Muscle of leg (tissue), 3 donors: ENCODE measurements at regions not wholly inside any gene's neighbourhood (a gene's known extent, or its start where the extent isn't known, plus 50 kb on each side); places are given as distances from the start of the nearest gene placed in this dataset.
"Not testable (repeated sequence)": the region's sequence is repeated elsewhere in the genome, so short reads cannot be mapped to it uniquely, and the experiment has no call there.

Source experiments
- DNase-seq: peaks from one replicate; pipeline ENCODE4 v3.0.0; 2013
- H3K27ac ChIP-seq: one replicate; pipeline ENCODE4 v1.5.1; 2013; ENCODE audit warnings: mild to moderate bottlenecking, low read length, control low read depth
- H3K27me3 ChIP-seq: one replicate; pipeline ENCODE4 v1.6.1; 2013; ENCODE audit warnings: low read length; ENCODE audit not compliant: control insufficient read depth, insufficient read depth
- H3K36me3 ChIP-seq: one replicate; pipeline ENCODE4 v1.6.1; 2013; ENCODE audit warnings: low read length; ENCODE audit not compliant: control insufficient read depth, insufficient read depth
- H3K4me1 ChIP-seq: one replicate; pipeline ENCODE4 v1.6.1; 2013; ENCODE audit warnings: low read length; ENCODE audit not compliant: control insufficient read depth, insufficient read depth
- H3K4me3 ChIP-seq: one replicate; pipeline ENCODE4 v1.5.1; 2013; ENCODE audit warnings: low read length, control low read depth
- H3K9me3 ChIP-seq: replicated peaks from 2 replicates; pipeline ENCODE4 v1.6.1; 2013; ENCODE audit warnings: low read depth, low read length; ENCODE audit not compliant: control insufficient read depth
- WGBS: methylation state at CpG from one replicate; pipeline ENCODE4 v1.1.5; 2013; ENCODE audit warnings: missing lambda C conversion rate; ENCODE audit not compliant: insufficient coverage; 5-methylcytosine and 5-hydroxymethylcytosine counted together

DNA sequence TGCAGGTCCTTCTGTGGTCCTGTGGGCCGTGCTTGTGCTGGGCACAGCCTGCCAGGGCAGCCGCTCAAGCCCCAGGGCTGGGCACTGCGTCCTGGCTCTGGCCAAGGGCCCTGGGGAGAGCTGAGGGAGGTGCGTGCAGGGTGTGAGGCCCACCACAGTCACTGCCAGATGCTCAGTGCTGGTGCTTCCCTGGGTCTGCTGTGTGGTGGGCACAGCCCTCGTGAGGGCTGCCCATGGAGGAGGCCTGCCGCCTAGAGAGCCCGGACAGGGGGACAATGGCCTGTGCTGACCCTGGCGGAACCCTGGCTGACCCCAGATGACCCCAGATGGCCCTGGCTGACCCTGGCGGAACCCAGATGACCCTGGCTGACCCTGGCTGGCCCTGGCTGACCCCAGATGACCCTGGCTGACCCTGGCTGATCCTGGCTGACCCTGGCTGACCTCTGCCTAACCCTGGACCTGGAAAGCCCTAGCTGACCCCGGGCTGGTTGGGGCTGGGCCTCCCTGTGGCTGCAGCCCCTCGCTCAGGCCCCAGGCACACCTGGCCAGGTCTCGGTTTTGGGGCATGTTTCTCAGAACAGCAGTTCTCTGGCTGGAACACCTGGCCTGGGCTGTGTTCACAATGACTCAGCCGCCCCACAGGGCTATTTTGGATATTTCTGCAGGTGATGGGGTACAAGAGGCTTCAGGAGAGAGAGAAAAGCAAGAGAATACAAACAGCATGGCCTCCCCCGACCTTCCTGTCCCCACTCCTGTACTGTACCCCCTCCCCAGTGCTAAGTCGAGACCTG is 55.4 kb downstream of the TMEM121 start:
- no peak for DNase-seq
- Histone ChIP-seq H3K27ac (no peak overlapping the region), H3K9me3 (peaks cover 23% of the 10 kb centered on the region), H3K4me3 (no peak overlapping the region), H3K27me3 (no peaks in the 10 kb centered on the region), H3K36me3 (no peaks in the 10 kb centered on the region), H3K4me1 (no peaks in the 10 kb centered on the region)
- 58% methylated on average over 10 of the region's 15 CpGs for WGBS

DNA sequence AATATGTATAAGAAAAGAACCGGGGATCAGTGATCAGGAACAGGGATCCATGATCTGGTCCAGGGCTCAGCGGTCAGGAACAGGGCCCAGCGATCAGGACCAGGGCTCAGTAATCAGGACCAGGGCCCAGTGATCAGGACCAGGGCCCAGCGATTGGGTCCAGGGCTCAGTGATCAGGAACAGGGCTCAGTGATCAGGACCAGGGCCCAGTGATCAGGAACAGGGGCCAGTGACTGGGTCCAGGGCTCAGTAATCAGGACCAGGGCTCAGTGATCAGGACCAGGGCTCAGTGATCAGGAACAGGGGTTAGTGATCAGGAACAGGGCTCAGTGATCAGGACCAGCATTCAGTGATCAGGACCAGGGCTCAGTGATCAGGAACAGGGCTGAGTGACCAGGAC is 56.3 kb downstream of the TMEM121 start:
- Histone ChIP-seq H3K4me1 (no peaks in the 10 kb centered on the region), H3K27me3 (no peaks in the 10 kb centered on the region), H3K9me3 (peaks cover 18% of the 10 kb centered on the region), H3K4me3 (no peak overlapping the region), H3K36me3 (no peaks in the 10 kb centered on the region), H3K27ac (no peak overlapping the region)
- DNase-seq, result no peak
- 64% methylated on average over 4 of the region's 4 CpGs for WGBS

DNA sequence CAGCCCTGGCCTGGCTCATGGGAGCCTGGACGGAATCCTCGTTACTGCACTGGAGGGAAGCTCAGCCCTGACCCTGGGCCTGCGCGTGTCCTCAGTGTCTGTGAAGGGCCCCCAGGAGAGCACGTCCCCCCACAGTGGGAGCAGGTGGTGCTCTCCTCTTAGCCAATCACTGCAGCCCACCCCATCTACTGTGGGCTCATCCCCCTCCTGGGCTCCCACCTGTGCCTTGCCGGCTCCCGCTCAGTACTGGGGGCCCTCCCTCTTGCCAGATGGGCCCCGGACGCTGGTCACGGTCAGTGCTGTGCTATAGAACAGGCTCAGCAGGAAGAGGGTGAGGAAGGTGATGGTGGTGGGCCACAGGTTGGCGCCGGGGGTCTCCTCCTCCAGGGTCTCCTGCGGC is 57.5 kb downstream of the TMEM121 start:
- H3K4me1 ChIP-seq, DNase-seq, H3K27me3 ChIP-seq, H3K4me3 ChIP-seq, H3K27ac ChIP-seq, H3K36me3 ChIP-seq: not testable (repeated sequence)
- H3K9me3 ChIP-seq, result peaks cover 21% of the 10 kb centered on the region
- no CpG with 5 or more reads among the region's 13 CpGs for WGBS

DNA sequence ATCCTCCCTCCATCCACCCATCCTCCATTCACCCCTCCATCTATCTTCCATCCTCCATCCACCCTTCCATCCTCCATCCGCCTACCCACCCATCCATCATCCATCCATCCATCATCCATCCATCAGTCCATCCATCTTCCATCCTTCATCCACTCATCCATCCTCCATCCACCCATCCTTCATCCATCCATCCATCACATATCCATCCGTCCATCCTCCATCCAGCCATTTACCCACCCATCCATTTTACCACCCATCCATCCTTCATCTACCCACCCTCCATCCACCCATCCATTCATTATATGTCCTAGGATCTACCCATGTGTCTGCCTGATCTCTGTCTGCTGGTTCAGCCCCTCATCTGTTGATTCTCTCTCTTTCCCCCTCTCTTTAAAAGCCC is 58.9 kb downstream of the TMEM121 start:
- H3K36me3 ChIP-seq, DNase-seq, H3K4me3 ChIP-seq, H3K27me3 ChIP-seq, H3K27ac ChIP-seq, H3K4me1 ChIP-seq: not testable (repeated sequence)
- peaks cover 32% of the 10 kb centered on the region for H3K9me3 ChIP-seq
- 88% methylated on average over 2 of the region's 2 CpGs for WGBS

DNA sequence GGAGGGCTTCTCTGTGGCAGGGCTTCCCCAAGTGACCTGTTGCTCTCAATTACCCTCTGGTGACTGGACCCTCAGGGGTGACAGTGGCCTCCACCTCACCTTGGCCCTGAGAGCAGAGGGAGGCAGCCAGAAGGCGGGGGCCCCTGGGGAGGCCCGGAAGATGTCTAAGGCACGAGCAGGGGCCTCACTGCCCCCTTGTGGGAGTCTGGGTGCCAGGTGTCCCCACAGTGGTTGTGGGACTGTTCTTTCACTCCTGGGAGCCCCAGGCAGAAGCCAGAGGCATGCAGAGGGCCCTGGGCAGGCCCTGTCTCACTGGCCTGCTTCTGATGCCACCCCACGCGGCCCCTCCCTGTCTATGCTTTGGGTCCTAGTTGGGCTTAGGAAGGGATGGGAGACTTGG is 59.3 kb downstream of the TMEM121 start:
- H3K27ac ChIP-seq, H3K27me3 ChIP-seq, H3K36me3 ChIP-seq, H3K4me3 ChIP-seq, H3K4me1 ChIP-seq, DNase-seq: not testable (repeated sequence)
- H3K9me3 ChIP-seq, result peaks cover 32% of the 10 kb centered on the region
- 80% methylated on average over 1 of the region's 5 CpGs for WGBS

DNA sequence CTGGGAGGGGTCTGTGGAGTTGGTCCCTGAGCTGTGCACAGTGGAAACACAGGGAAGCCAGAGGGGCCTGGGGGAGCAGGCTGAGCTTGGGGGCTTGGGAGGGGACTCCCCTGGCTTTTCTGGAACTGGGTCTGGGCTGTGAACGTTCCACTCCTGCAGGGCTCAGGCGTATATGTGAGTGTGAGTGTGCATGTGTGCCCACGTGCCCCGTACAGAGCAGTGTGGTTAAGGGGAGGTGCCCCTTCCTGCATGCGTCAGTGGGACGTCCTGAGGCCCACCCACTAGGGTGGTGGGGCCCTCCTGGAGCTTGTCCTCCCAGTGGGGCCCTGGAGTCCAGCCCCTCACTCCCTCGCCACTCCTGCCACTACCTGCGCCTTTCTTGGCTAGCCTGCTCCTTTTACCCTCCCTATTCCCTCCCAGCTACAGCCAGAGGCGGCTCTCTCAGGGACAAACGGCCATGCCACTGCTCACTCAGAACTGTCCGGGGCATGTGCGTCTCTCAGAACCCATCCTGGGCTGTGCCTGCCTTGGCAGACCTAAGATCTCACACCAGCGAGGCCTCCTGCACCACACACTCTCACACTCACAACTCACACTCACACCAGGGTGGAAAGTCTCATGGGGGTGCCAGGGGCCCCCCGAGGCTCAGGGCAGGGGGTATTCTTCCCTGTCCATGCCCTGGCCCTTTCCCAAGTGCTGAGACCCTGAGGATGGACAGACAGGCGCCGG is 59.9 kb downstream of the TMEM121 start:
- H3K4me3 ChIP-seq, H3K4me1 ChIP-seq, DNase-seq, H3K36me3 ChIP-seq, H3K27ac ChIP-seq, H3K27me3 ChIP-seq: not testable (repeated sequence)
- no CpG with 5 or more reads among the region's 16 CpGs for WGBS
- peaks cover 32% of the 10 kb centered on the region for H3K9me3 ChIP-seq

DNA sequence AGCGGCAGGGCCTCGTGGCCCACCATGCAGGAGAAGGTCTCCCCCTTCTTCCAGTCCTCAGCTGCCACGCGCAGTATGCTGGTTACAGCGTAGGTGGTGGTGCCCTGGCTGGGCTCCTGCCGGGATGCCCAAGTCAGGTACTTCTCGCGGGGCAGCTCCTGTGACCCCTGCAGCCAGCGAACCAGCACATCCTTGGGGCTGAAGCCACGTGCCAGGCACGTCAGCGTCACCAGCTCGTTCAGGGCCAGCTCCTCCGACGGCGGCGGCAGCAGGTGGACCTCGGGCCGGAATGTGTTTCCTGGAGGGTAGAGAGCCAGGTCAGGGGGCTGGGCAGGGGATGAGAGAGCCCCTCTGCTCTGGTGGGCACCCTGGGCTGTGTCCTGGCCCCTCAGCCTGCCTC is 60.7 kb downstream of the TMEM121 start:
- WGBS, result no CpG with 5 or more reads among the region's 19 CpGs
- H3K27me3 ChIP-seq, H3K27ac ChIP-seq, H3K4me1 ChIP-seq, H3K4me3 ChIP-seq, H3K36me3 ChIP-seq, DNase-seq: not testable (repeated sequence)
- H3K9me3 ChIP-seq, result peaks cover 30% of the 10 kb centered on the region

DNA sequence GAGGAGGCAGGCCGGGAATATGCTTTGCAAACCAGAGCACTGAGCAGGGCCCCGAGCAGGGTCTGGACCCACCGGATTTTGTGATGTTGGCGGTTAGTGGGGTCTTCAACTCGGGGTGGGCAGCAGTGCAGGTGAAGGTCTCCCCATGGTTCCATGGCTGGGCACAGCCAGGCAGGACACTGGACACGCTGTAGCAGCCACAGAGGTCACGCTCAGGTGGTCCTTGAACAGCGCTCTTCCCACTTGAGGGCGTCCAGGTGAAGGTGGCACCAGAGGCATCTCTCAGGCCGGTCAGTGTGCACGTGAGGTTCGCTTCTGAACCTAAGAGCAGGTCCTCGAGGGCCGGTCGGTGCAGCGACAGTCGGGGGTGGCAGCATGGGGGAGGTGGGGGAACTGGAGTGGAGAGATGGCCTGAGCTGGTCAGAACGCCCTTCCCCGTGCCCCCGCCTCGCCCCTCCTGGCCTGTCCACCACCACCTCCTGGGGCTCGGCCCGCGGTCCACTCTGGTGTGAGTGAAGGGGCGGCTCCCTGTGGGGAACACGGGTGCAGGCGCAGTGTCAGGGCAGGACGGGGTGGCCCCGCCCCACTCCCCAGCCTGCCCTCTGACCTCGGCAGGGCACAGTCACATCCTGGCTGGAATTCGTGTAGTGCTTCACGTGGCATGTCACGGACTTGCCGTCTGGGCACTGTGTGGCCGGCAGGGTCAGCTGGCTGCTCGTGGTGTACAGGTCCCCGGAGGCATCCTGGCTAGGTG is 61.3 kb downstream of the TMEM121 start:
- not testable (repeated sequence) for H3K27ac ChIP-seq, H3K4me1 ChIP-seq, H3K36me3 ChIP-seq, H3K4me3 ChIP-seq, DNase-seq, H3K27me3 ChIP-seq
- WGBS, result 88% methylated on average over 20 of the region's 37 CpGs
- H3K9me3 ChIP-seq, result peaks cover 27% of the 10 kb centered on the region

DNA sequence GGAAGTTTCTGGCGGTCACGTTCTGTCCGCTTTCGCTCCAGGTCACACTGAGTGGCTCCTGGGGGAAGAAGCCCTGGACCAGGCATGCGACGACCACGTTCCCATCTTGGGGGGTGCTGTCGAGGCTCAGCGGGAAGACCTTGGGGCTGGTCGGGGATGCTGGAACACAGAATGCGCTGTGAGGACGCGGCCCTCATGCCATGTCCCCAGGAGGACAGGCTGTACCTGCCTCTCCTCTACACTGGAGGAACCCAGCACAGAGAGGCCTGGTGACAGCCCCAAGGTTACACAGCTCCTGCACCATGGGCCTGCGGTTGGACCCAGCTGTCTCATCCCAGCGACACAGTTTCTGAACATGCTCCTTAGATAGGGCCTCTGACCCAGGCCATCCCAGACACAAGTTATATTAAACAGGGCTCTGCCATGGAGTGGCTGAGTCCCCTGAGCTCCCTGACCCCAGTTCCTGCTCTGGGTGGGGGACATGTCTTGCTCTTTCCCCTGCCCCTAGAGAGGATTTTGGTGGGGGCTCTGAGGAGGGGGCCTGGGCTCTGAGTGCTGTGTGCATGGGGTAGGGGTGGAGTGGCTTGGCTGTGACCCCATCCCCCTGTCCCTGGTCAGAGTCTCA is 62.0 kb downstream of the TMEM121 start:
- Histone ChIP-seq H3K4me3 (no peak overlapping the region), H3K36me3 (no peaks in the 10 kb centered on the region), H3K4me1 (no peaks in the 10 kb centered on the region), H3K27me3 (no peaks in the 10 kb centered on the region), H3K27ac (no peak overlapping the region), H3K9me3 (peaks cover 25% of the 10 kb centered on the region)
- DNase-seq, result no peak
- 91% methylated on average over 15 of the region's 15 CpGs for WGBS
